ENCODE measurements at regions not wholly inside any gene's neighbourhood (a gene's known extent, or its start where the extent isn't known, plus 50 kb on each side); places are given as distances from the start of the nearest gene placed in this dataset.

- TF ChIP-seq CTCF (conservative IDR thresholded peaks at IDR 0.05; ENCODE audit: low read depth, low read length) = no peak
- no peak for TF ChIP-seq EZH2 (IDR thresholded peaks at IDR 0.05; ENCODE audit: borderline replicate concordance, low read depth, low read length, poor library complexity, severe bottlenecking)
Measured at GRCh38 chr17:71985111-71986039, 135.4 kb upstream of the SOX9 start.
